ENCODE measurements at regions not wholly inside any gene's neighbourhood (a gene's known extent, or its start where the extent isn't known, plus 50 kb on each side); places are given as distances from the start of the nearest gene placed in this dataset.
"Not testable (repeated sequence)": the region's sequence is repeated elsewhere in the genome, so short reads cannot be mapped to it uniquely, and the experiment has no call there.

GRCh38 chr22:25281675-25282345 is 62.4 kb downstream of the CRYBB2 start:
- DNase-seq (ENCODE audit: low read depth in 2 of 2) = no peak

DNA sequence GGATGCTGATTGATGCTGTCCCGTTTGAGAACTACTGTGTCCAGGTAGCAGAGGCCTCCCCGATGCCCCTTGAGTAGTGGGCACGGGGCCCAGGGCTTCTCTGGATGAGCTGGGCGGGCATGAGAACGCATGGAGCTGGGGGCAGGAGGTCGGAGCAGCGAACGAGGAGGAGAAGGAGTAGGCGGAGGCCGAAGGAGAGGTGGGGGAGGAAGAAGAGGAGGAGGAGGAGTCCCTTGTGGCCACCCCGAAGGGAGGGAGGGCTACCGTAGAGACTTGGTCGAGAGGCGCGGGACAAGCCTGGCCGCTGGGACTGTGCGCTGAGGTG is 62.9 kb downstream of the CRYBB2 start:
- DNase-seq (ENCODE audit: low read depth in 2 of 2) = no peak

- DNase-seq (ENCODE audit: low read depth in 2 of 2) = no peak
Measured at GRCh38 chr22:25282671-25283561, 63.5 kb downstream of the CRYBB2 start.

- not testable (repeated sequence) for DNase-seq (ENCODE audit: low read depth in 2 of 2)
Measured at GRCh38 chr22:25288481-25288880, 69.0 kb downstream of the CRYBB2 start.

GRCh38 chr22:25301912-25302311 is 82.5 kb downstream of the CRYBB2 start:
- DNase-seq (ENCODE audit: low read depth in 2 of 2) = not testable (repeated sequence)

- not testable (repeated sequence) for DNase-seq (ENCODE audit: low read depth in 2 of 2)
Measured at GRCh38 chr22:25309586-25309985, 90.1 kb downstream of the CRYBB2 start.

- not testable (repeated sequence) for DNase-seq (ENCODE audit: low read depth in 2 of 2)
Measured at GRCh38 chr22:25311924-25312323, 92.5 kb downstream of the CRYBB2 start.

DNA sequence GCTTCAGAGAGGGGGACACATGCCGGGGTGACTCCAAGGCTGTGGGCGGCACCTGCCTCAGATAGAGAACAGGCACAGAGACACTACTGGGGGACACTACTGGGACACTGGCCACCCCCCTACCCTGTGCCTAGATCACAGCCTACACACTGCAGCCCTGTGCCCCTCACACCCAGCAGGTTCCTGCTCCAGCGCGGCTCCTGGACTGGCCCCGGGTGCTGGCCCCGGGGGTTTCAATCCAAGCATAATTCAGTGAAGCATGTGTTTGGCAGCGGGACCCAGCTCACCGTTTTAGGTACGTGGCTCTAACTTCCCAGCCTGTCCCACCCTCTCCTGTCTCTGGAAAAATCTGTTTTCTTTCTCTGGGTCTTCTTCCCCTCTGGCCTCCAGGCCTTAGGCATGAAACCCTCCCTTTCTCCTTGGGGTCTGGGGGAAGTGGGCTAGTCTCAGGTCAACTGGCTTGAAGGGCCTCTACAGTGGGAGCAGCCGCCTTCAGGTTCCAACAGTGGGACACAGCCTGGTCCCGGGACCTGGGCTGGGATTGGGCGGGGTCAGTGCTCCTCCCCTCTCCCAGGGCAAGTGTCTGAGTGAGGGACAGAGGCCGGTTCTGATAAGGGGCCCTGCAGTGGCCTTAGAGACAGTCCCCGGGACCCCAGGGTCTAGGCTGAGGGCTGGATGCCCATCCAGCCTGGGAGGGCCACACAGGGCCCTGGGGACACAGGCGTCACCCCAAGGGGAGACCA is 98.8 kb downstream of the CRYBB2 start:
- DNase-seq (ENCODE audit: low read depth in 2 of 2) = no peak

DNA sequence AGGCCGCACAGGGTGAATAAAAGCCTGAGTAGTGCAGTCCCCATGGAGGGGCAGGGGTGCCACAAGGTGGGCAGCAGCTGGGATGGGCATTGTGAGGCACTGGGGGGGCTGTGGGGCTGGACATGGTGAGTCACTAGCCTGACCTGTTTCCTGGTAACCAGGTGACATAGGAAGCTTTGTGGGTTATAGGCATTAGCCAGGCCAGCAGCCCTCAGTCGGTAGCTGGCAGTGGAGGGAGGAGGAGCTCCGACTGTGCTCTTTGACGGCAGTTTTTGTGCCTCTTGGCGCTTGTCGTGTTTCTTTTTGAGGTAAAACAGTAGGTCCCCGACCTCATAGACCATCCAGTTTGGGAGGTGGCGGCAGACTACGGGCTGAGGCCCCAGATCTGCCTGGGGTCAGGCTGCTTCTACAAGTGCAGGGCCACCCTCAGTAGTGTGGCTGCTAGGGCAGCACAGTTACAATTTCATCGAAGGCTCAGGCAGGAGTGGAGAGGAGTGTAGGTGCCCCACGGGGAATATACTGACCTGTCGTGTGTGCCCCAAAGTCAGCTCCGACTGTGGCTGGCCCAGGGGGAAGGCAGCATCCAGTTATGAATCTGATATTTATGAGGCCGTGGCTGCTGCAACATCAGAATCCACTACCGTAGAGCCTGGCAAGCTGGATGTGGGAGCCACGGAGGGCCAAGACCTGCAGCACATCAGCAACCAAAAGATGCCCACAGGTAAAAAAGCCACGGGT is 107.7 kb downstream of the CRYBB2 start:
- DNase-seq (ENCODE audit: low read depth in 2 of 2) = no peak

DNA sequence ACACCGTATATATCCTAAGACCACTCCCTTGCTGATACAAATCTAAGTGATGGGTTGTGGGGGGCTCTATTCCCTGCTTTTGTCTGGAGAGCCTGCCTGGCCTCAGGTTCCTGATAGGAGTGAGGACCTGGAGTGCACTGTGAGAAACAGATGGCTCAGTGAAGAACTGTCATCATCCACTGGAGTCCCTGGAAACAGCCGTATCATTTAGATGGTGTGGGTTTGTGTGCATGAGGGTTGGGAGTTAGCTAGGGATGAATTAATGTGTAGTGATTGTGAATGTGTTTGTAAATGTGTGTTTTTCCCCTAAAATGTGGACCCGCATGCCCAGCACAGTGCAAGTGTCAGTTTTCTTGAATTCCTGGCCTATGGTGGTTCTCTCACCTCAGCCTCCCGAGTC is 111.6 kb downstream of the CRYBB2 start:
- no peak for DNase-seq (ENCODE audit: low read depth in 2 of 2)

GRCh38 chr22:25331911-25332310 is 112.5 kb downstream of the CRYBB2 start:
- not testable (repeated sequence) for DNase-seq (ENCODE audit: low read depth in 2 of 2)

GRCh38 chr22:25332386-25332785 is 112.9 kb downstream of the CRYBB2 start:
- no peak for DNase-seq (ENCODE audit: low read depth in 2 of 2)

- DNase-seq (ENCODE audit: low read depth in 2 of 2) = peak; percentile 22 to 49
Measured at GRCh38 chr22:25334162-25334490, 114.7 kb downstream of the CRYBB2 start.

- not testable (repeated sequence) for DNase-seq (ENCODE audit: low read depth in 2 of 2)
Measured at GRCh38 chr22:25334631-25335030, 115.2 kb downstream of the CRYBB2 start.

- not testable (repeated sequence) for DNase-seq (ENCODE audit: low read depth in 2 of 2)
Measured at GRCh38 chr22:25335276-25335675, 115.8 kb downstream of the CRYBB2 start.

DNA sequence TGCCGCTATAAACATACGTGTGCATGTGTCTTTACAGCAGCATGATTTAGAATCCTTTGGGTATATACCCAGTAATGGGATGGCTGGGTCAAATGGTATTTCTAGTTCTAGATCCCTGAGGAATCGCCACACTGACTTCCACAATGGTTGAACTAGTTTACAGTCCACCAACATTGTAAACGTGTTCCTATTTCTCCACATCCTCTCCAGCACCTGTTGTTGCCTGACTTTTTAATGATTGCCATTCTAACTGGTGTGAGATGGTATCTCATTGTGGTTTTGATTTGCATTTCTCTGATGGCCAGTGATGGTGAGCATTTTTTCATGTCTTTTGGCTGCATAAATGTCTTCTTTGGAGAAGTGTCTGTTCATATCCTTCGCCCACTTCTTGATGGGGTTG is 121.1 kb downstream of the CRYBB2 start:
- DNase-seq (ENCODE audit: low read depth in 2 of 2) = not testable (repeated sequence)

DNA sequence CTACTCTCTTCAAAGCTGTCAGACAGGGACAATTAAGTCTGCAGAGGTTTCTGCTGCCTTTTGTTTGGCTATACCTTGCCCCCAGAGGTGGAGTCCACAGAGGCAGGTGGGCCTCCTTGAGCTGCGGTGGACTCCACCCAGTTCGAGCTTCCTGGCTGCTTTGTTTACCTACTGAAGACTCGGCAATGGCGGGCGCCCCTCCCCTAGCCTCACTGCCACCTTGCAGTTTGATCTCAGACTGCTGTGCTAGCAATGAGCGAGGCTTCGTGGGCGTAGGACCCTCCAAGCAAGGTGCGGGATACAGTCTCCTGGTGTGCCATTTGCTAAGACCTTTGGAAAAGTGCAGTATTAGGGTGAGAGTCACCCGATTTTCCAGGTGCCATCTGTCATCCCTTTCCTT is 124.9 kb downstream of the CRYBB2 start:
- DNase-seq (ENCODE audit: low read depth in 2 of 2) = not testable (repeated sequence)

DNA sequence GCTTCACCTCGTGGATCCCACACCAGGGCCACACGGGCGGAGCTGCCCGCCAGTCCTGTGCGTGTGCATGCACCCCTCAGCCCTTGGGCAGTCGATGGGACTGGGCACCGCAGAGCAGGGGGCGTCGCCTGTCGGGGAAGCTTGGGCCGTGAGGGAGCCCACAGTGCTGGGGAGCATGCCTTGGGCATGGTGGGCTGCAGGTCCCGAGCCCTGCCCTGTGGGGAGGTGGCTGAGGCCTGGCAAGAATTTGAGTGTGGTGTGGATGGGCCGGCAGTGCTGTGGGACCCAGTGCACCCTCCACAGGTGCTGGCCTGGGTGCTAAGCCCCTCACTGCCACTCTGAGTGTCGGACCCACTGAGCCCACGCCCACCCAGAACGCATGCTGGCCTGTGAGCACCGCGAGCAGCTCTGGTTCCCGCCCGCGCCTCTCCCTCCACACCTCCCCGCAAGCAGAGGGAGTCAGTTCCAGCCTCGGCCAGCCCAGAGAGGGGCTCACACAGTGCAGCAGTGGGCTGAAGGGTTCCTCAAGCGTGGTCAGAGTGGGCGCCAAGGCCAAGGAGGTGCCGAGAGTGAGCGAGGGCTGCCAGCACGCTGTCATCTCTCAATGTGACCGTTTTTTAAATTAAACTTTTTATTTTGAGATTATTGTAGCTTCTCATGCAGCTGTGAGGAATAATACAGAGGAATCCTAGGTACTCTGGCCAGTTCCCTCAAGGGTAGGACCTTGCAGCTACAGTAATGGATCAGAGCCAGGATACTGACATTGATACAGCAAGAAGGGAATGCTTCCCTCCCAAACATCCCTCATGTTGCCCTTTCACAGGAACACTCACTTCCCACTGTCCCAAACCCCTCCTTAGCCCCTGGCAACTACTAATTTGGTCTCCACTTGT is 127.7 kb downstream of the CRYBB2 start:
- DNase-seq (ENCODE audit: low read depth in 2 of 2) = no peak

DNA sequence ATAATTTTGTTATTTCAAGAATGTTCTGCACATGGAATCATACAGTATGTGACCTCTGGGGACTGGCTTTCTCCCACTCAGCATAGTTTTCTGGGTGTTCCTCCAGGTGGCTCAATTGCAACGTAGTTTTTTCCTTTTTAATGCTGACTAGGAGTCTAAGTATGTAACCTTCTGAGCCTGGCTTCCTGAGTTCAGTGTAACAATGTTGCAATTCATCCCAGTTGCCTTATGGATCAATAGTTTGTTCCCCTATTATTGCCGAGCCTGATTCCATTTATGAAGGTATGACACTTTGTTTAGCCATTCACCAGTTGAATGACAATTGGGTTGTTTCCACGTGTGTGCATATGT is 128.3 kb downstream of the CRYBB2 start:
- DNase-seq (ENCODE audit: low read depth in 2 of 2) = no peak

DNA sequence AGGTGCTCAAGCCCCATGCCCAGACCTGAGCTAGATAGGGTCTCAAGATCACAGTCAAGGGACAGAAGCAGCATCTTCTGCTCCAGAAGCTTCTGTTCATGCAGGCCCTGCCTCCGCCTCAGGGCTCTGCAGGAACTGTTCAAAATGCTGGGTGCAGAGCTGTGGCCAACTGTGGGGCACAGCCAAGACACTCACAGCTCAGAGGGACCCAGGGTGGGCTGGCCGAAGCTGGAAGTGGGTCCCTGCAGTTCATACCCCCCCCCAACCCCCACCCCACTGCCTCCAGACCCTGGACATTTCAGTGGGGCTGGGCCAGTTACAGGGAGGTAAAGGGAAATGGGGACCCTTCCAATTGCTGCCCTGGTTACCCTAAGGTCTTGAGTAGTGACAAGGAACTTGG is 129.0 kb downstream of the CRYBB2 start:
- DNase-seq (ENCODE audit: low read depth in 2 of 2) = no peak

- not testable (repeated sequence) for DNase-seq (ENCODE audit: low read depth in 2 of 2)
Measured at GRCh38 chr22:25348996-25349395, 129.6 kb downstream of the CRYBB2 start.
